SK-N-SH (cell line): ENCODE measurements at regions not wholly inside any gene's neighbourhood (a gene's known extent, or its start where the extent isn't known, plus 50 kb on each side); places are given as distances from the start of the nearest gene placed in this dataset.
"Not testable (repeated sequence)": the region's sequence is repeated elsewhere in the genome, so short reads cannot be mapped to it uniquely, and the experiment has no call there.

Experiments
- CTCF ChIA-PET: fragments of 300-600, 350-600 bp; formaldehyde crosslinking; extraction: SDS; loops from one replicate; lab custom pipeline; 2021; lab: Yijun Ruan, JAX
- POLR2A ChIA-PET: fragments of 350-600 bp; sonication (Branson Sonifier 250); formaldehyde crosslinking; extraction: SDS; loops from one replicate; lab custom pipeline; 2020; ENCODE audit warnings: antibody characterized with exemption, inconsistent platforms; lab: Yijun Ruan, JAX
- DNase-seq: peaks from one replicate; pipeline ENCODE4 v3.0.0; 2012
- H2AFZ ChIP-seq: fragments of 200-600 bp; sonication (generic); 2 replicates; pipeline ENCODE4 v1.8.1; 2016; ENCODE audit warnings: antibody characterized with exemption, mild to moderate bottlenecking, low read depth
- H3F3A ChIP-seq: fragments of 200-600 bp; sonication (generic); replicated peaks from 2 replicates; pipeline ENCODE3; 2016; ENCODE audit warnings: antibody characterized with exemption, mild to moderate bottlenecking; ENCODE audit not compliant: insufficient read depth
- H3K27ac ChIP-seq, 2 experiments: fragments of 200-500 bp in 1 of 2; fragments of 200-600 bp in 1 of 2; sonication (Bioruptor generic) in 1 of 2; sonication (generic), shearing (Covaris generic) in 1 of 2; 2 replicates each; pipeline versions ENCODE4 v1.5.1 to v1.6.1; 2014 to 2016; ENCODE audit warnings: low read depth in 2 of 2, inconsistent platforms in 1 of 2, low read length in 1 of 2, mild to moderate bottlenecking in 1 of 2, mixed read lengths in 1 of 2
- H3K27me3 ChIP-seq: fragments of 200-600 bp; sonication (generic), shearing (Covaris generic); 2 replicates; pipeline ENCODE4 v1.6.1; 2016; ENCODE audit warnings: mixed run types; ENCODE audit not compliant: insufficient read depth
- H3K36me3 ChIP-seq, 2 experiments: fragments of 200-500 bp in 1 of 2; fragments of 200-600 bp in 1 of 2; sonication (Bioruptor generic) in 1 of 2; sonication (generic) in 1 of 2; replicated peaks in 1 of 2; 2 replicates each; pipeline versions ENCODE3 to v1.5.1; 2014 to 2016; ENCODE audit warnings: low read length in 1 of 2, mild to moderate bottlenecking in 1 of 2; ENCODE audit not compliant: insufficient read depth in 2 of 2, control insufficient read depth in 1 of 2
- H3K4me1 ChIP-seq, 2 experiments: fragments of 200-500 bp in 1 of 2; fragments of 200-600 bp in 1 of 2; sonication (Bioruptor generic) in 1 of 2; sonication (generic), shearing (Covaris generic) in 1 of 2; 2 replicates each; pipeline versions ENCODE4 v1.5.1 to v1.6.1; 2014 to 2016; ENCODE audit warnings: low read depth in 1 of 2, low read length in 1 of 2, mixed run types in 1 of 2; ENCODE audit not compliant: insufficient read depth in 2 of 2, control insufficient read depth in 1 of 2
- H3K4me2 ChIP-seq: fragments of 200-600 bp; sonication (generic), shearing (Covaris generic); 2 replicates; pipeline ENCODE4 v1.6.1; 2017; ENCODE audit warnings: mixed run types
- H3K4me3 ChIP-seq, 2 experiments: fragments of 200-500 bp in 1 of 2; fragments of 200-600 bp in 1 of 2; sonication (Bioruptor generic) in 1 of 2; sonication (generic), shearing (Covaris generic) in 1 of 2; 2 replicates each; pipeline versions ENCODE4 v1.5.1 to v1.8.1; 2014 to 2016; ENCODE audit warnings: low read depth in 2 of 2, inconsistent platforms in 1 of 2, low read length in 1 of 2, mild to moderate bottlenecking in 1 of 2, mixed read lengths in 1 of 2, moderate library complexity in 1 of 2
- H3K79me2 ChIP-seq: fragments of 200-600 bp; sonication (generic); 2 replicates; pipeline ENCODE4 v1.8.1; 2017; ENCODE audit warnings: mild to moderate bottlenecking; ENCODE audit not compliant: insufficient read depth
- H3K9ac ChIP-seq: fragments of 200-600 bp; sonication (generic); 2 replicates; pipeline ENCODE4 v1.6.1; 2017; ENCODE audit warnings: mixed run types
- H3K9me2 ChIP-seq: fragments of 200-600 bp; sonication (generic); 2 replicates; pipeline ENCODE4 v1.6.1; 2017; ENCODE audit warnings: mixed run types
- H3K9me3 ChIP-seq: fragments of 200-600 bp; sonication (generic); 2 replicates; pipeline ENCODE4 v1.6.1; 2017; ENCODE audit warnings: mixed run types, mild to moderate bottlenecking, moderate library complexity
- H4K20me1 ChIP-seq: fragments of 200-600 bp; sonication (generic); 2 replicates; pipeline ENCODE4 v1.6.1; 2017; ENCODE audit warnings: mild to moderate bottlenecking, mixed run types; ENCODE audit not compliant: insufficient read depth
- CHD2 ChIP-seq: fragments of 150-350 bp; IDR thresholded peaks from 2 replicates; pipeline ENCODE4 v1.6.1; 2018; ENCODE audit warnings: low read length; ENCODE audit not compliant: partially characterized antibody
- ELF1 ChIP-seq: IDR thresholded peaks from 2 replicates; pipeline ENCODE4 v1.4.0; 2012
- EP300 ChIP-seq, 2 experiments: IDR thresholded peaks; 2 replicates each; pipeline versions ENCODE4 v1.4.0 to v1.6.1; 2012; ENCODE audit warnings: borderline replicate concordance in 1 of 2, low read depth in 1 of 2, low read length in 1 of 2
- FOXJ3 ChIP-seq: sonication (generic); formaldehyde crosslinking; IDR thresholded peaks from 2 replicates; pipeline ENCODE4 v1.5.1; 2020; ENCODE audit warnings: mild to moderate bottlenecking, missing genetic modification reagents
- FOXM1 ChIP-seq: IDR thresholded peaks from 2 replicates; pipeline ENCODE4 v1.4.0; 2012; ENCODE audit warnings: low read depth, mild to moderate bottlenecking
- GATA2 ChIP-seq: sonication (generic); formaldehyde crosslinking; IDR thresholded peaks from 2 replicates; pipeline ENCODE4 v1.5.0; 2020; ENCODE audit warnings: mild to moderate bottlenecking, missing genetic modification reagents
- JUND ChIP-seq: IDR thresholded peaks from 2 replicates; pipeline ENCODE4 v1.4.0; 2012
- MEF2A ChIP-seq: IDR thresholded peaks from 2 replicates; pipeline ENCODE4 v1.4.0; 2012; ENCODE audit warnings: low read depth, borderline replicate concordance
- NFIC ChIP-seq: IDR thresholded peaks from 2 replicates; pipeline ENCODE4 v1.4.0; 2012; ENCODE audit warnings: borderline replicate concordance
- RAD21 ChIP-seq: IDR thresholded peaks from 2 replicates; pipeline ENCODE4 v1.6.1; 2012; ENCODE audit warnings: mild to moderate bottlenecking, low read length
- SIN3A ChIP-seq: IDR thresholded peaks from 2 replicates; pipeline ENCODE4 v1.6.1; 2012; ENCODE audit warnings: low read depth, mild to moderate bottlenecking, low read length, moderate library complexity, borderline replicate concordance
- SMC3 ChIP-seq: IDR thresholded peaks from 2 replicates; pipeline ENCODE4 v1.6.1; 2012; ENCODE audit warnings: low read depth, low read length, improper control_type of control experiment
- TAF1 ChIP-seq: IDR thresholded peaks from 2 replicates; pipeline ENCODE4 v1.6.1; 2012; ENCODE audit warnings: low read depth, mild to moderate bottlenecking, low read length, moderate library complexity, borderline replicate concordance
- TCF12 ChIP-seq: IDR thresholded peaks from 2 replicates; pipeline ENCODE4 v1.4.0; 2012
- TEAD4 ChIP-seq: IDR thresholded peaks from 2 replicates; pipeline ENCODE4 v1.4.0; 2012; ENCODE audit warnings: mild to moderate bottlenecking, borderline replicate concordance; ENCODE audit not compliant: insufficient read depth
- WGBS: methylation state at CpG from one replicate; pipeline ENCODE4 v1.1.6; 2017; ENCODE audit warnings: low lambda C conversion rate; 5-methylcytosine and 5-hydroxymethylcytosine counted together
- TF ChIP-seq, protein P1 (sequence below): IDR thresholded peaks from 2 replicates; pipeline ENCODE4 v1.4.0; 2012; ENCODE audit warnings: low read depth, borderline replicate concordance
- TF ChIP-seq, protein P2 (sequence below): IDR thresholded peaks from 2 replicates; pipeline ENCODE4 v1.6.1; 2012; ENCODE audit warnings: mild to moderate bottlenecking, low read depth, low read length, moderate library complexity

GRCh38 chr10:47166405-47166777 is 133.6 kb upstream of the GDF10 start:
- Histone ChIP-seq H3F3A (no peaks in the 10 kb centered on the region), H3K27ac (no peak overlapping the region), H3K27me3 (no peaks in the 10 kb centered on the region), H4K20me1 (no peaks in the 10 kb centered on the region), H3K4me3 (no peak overlapping the region), H2AFZ (no peak overlapping the region), H3K79me2 (no peaks in the 10 kb centered on the region), H3K9ac (no peak overlapping the region), H3K4me2 (no peak overlapping the region), H3K36me3 (no peaks in the 10 kb centered on the region), H3K4me1 (peaks cover 0 to 9% of the 10 kb centered on the region in 2 experiments; a peak in 1 of 4 replicates), H3K9me2 (no peaks in the 10 kb centered on the region), H3K9me3 (no peaks in the 10 kb centered on the region)
- ChIA-PET POLR2A (no interaction called here), CTCF (interaction anchor here (1.8 kb wide), 1 partner anchor 141 kb away, joined by 6 read pairs; no protein-coding TSS in a partner anchor)
- DNase-seq = no peak
- 67% methylated on average over 7 of the region's 7 CpGs for WGBS
- TF ChIP-seq, protein P1, sequence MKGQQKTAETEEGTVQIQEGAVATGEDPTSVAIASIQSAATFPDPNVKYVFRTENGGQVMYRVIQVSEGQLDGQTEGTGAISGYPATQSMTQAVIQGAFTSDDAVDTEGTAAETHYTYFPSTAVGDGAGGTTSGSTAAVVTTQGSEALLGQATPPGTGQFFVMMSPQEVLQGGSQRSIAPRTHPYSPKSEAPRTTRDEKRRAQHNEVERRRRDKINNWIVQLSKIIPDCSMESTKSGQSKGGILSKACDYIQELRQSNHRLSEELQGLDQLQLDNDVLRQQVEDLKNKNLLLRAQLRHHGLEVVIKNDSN = no peak
- TF ChIP-seq TCF12 (no peak), SIN3A (no peak), FOXM1 (no peak), GATA2 (CRISPR knock-in tag) (no peak), FOXJ3 (no peak), TEAD4 (no peak), NFIC (no peak), MEF2A (no peak), EP300 (IDR thresholded peaks at IDR 0.05; ENCODE audit: borderline replicate concordance in 1 of 2, low read depth in 1 of 2, low read length in 1 of 2) (no peak), JUND (no peak), CHD2 (no peak), RAD21 (no peak), SMC3 (no peak), TAF1 (no peak), ELF1 (no peak)
- TF ChIP-seq, protein P2, sequence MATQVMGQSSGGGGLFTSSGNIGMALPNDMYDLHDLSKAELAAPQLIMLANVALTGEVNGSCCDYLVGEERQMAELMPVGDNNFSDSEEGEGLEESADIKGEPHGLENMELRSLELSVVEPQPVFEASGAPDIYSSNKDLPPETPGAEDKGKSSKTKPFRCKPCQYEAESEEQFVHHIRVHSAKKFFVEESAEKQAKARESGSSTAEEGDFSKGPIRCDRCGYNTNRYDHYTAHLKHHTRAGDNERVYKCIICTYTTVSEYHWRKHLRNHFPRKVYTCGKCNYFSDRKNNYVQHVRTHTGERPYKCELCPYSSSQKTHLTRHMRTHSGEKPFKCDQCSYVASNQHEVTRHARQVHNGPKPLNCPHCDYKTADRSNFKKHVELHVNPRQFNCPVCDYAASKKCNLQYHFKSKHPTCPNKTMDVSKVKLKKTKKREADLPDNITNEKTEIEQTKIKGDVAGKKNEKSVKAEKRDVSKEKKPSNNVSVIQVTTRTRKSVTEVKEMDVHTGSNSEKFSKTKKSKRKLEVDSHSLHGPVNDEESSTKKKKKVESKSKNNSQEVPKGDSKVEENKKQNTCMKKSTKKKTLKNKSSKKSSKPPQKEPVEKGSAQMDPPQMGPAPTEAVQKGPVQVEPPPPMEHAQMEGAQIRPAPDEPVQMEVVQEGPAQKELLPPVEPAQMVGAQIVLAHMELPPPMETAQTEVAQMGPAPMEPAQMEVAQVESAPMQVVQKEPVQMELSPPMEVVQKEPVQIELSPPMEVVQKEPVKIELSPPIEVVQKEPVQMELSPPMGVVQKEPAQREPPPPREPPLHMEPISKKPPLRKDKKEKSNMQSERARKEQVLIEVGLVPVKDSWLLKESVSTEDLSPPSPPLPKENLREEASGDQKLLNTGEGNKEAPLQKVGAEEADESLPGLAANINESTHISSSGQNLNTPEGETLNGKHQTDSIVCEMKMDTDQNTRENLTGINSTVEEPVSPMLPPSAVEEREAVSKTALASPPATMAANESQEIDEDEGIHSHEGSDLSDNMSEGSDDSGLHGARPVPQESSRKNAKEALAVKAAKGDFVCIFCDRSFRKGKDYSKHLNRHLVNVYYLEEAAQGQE = no peak

GRCh38 chr10:47166808-47167581 is 133.0 kb upstream of the GDF10 start:
- H2AFZ ChIP-seq, H3K79me2 ChIP-seq, H3K4me2 ChIP-seq, H3F3A ChIP-seq, H3K27ac ChIP-seq, H3K9me3 ChIP-seq, H4K20me1 ChIP-seq, H3K36me3 ChIP-seq, DNase-seq, H3K9ac ChIP-seq, POLR2A ChIA-PET, H3K4me3 ChIP-seq, H3K4me1 ChIP-seq, H3K9me2 ChIP-seq, H3K27me3 ChIP-seq: not testable (repeated sequence)
- CTCF ChIA-PET = interaction anchor here (1.0 to 1.8 kb wide), 2 partner anchors 142 to 146 kb away, joined by 3 to 6 read pairs; no protein-coding TSS in a partner anchor
- WGBS = 46% methylated on average over 14 of the region's 17 CpGs
